GM19025 (cell line): ENCODE measurements at regions not wholly inside any gene's neighbourhood (a gene's known extent, or its start where the extent isn't known, plus 50 kb on each side); places are given as distances from the start of the nearest gene placed in this dataset.

Experiments used
- ATAC-seq: cut with Tn5 transposase; IDR thresholded peaks from one replicate; pipeline ENCODE4 v1.9.1; 2021; ENCODE audit warnings: mild to moderate bottlenecking, low read depth, moderate library complexity; ENCODE audit not compliant: unreplicated experiment

GRCh38 chr6:88263591-88263990 lies 97.4 kb upstream of the CNR1 start:
- no peak for ATAC-seq

- ATAC-seq = no peak
Observed at GRCh38 chr6:88262332-88262731, 96.2 kb upstream of the CNR1 start.

DNA sequence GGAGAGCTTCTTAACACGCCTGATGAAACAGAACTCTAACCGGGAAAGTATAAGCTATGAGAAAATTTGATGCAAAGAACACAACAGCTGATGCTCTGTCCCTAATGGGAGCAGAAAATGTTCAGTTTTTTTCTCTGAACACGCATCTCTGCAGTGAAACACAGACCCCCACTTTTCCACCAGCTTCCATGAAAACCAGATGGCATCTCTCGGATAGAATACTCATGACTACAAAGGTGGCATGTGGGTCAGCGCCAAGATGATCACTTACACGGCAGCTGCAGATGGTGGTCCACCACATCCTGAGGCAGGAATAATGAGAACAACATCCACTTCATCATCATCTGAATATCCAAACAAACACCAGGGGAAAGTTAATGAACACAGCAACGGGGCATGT lies 85.2 kb upstream of the CNR1 start:
- no peak for ATAC-seq

GRCh38 chr6:88248709-88249321 lies 82.7 kb upstream of the CNR1 start:
- no peak for ATAC-seq

- ATAC-seq = no peak
Observed at GRCh38 chr6:88246654-88247053, 80.5 kb upstream of the CNR1 start.

GRCh38 chr6:88244721-88245120 lies 78.6 kb upstream of the CNR1 start:
- ATAC-seq = no peak

GRCh38 chr6:88238901-88239300 lies 72.8 kb upstream of the CNR1 start:
- ATAC-seq = no peak

- ATAC-seq = peak; percentile 75
Observed at GRCh38 chr6:88238065-88238464, 71.9 kb upstream of the CNR1 start.

DNA sequence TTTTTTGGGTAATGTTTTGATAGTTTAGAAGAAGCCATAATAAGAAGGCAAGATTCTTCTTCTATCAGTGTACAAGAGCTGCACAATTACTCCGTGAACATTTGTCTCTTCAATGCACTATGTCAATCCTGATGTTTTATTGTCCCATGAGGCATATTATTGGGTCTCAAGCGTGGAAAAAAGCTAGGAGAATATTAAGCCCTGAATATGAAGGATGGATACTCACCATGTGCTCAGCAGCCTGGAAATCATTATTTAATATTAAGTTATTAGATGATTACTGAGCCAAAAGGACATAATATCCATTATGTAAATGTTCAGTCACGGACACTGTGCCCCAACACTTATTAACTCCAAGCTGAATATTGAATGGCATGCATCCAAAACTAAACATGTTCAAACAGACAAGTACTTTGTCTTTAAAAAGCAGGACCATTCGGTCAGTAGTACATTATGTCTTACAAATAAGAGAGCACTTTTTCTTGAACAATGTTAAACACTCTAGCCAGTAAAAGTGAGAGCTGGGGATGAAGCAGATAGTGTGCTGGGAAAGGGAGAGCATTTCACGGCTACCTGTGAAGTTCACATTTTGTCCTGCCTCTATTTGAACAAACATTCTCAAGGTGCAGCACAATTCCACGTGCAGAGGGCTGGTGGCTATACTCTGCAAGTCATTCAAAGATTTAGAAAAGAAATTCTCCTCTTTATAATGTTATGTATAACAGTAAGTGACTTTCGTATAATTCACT lies 70.6 kb upstream of the CNR1 start:
- ATAC-seq = no peak

DNA sequence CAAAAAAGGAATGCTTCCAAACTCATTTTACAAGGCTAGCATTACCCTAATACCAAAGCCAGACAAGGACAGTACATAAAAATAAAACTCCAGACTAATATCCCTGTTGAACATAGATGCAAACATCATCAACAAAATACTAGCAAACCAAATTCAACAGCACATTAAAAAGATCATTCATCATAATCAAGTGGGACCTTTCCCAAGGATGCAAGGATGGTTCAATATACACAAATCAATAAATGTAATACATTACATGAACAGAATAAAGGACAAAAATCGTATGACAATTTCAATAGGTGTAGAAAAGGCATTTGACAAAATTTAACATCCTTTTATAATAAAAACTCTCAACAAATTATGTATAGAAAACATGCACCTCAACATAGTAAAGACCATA lies 66.6 kb upstream of the CNR1 start:
- ATAC-seq = no peak

- ATAC-seq = no peak
Observed at GRCh38 chr6:88223298-88223697, 57.2 kb upstream of the CNR1 start.

DNA sequence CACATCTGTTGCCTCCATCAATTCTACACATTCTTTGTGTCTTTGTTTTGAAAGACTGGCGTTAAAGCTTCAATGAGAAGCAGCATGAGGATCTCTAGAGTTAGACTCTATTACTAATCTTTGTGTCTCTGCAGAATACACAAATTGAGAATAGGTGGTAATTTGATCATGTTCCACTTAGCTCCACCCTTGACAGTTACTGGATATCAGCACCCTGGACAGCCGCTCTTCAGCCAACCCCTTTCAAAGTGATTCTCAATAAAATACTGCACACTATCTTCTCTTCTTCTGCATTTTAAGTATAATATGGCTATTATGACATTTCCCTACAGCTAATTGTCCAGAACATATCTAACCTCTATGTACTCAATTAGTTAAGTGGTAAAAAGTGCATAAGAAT lies 54.3 kb upstream of the CNR1 start:
- ATAC-seq = no peak

DNA sequence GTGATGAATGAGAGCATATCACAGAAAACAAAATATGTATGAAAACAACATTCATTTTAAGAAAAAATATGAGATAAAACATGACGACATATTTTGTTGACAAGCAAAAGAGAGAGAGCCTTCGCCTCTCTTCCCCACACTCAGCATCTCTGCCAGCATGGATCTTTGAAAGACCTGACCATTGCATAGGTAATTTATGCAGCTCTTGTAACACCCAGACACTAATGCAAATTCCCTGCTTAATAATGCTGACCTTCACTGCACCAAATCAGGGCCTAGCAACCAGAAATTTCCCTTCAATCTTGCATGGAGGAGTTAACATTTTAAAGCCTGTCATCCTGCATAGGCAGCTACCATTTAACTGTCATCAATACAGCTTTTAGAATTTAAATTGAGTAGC lies 50.0 kb upstream of the CNR1 start:
- no peak for ATAC-seq
